ENCODE measurements at regions not wholly inside any gene's neighbourhood (a gene's known extent, or its start where the extent isn't known, plus 50 kb on each side); places are given as distances from the start of the nearest gene placed in this dataset.

GRCh38 chr1:88275259-88275862 lies 408.7 kb upstream of the PKN2 start:
- DNase-seq: no peak

- no peak for DNase-seq
Observed at GRCh38 chr1:88276163-88276562, 407.9 kb upstream of the PKN2 start.

GRCh38 chr1:88284066-88284465 lies 400.0 kb upstream of the PKN2 start:
- no peak for DNase-seq

- DNase-seq: no peak
Observed at GRCh38 chr1:88284666-88285366, 399.3 kb upstream of the PKN2 start.

GRCh38 chr1:88286716-88287115 lies 397.4 kb upstream of the PKN2 start:
- no peak for DNase-seq

- no peak for DNase-seq
Observed at GRCh38 chr1:88288571-88288970, 395.5 kb upstream of the PKN2 start.

GRCh38 chr1:88289401-88290102 lies 394.5 kb upstream of the PKN2 start:
- no peak for DNase-seq

- DNase-seq: no peak
Observed at GRCh38 chr1:88291611-88292354, 392.3 kb upstream of the PKN2 start.

GRCh38 chr1:88293691-88294190 lies 390.3 kb upstream of the PKN2 start:
- DNase-seq: no peak

- no peak for DNase-seq
Observed at GRCh38 chr1:88296227-88296626, 387.8 kb upstream of the PKN2 start.

GRCh38 chr1:88296642-88297041 lies 387.4 kb upstream of the PKN2 start:
- no peak for DNase-seq

GRCh38 chr1:88298506-88298905 lies 385.6 kb upstream of the PKN2 start:
- no peak for DNase-seq

GRCh38 chr1:88300752-88301263 lies 383.3 kb upstream of the PKN2 start:
- no peak for DNase-seq

GRCh38 chr1:88302843-88303486 lies 381.1 kb upstream of the PKN2 start:
- DNase-seq: no peak

GRCh38 chr1:88311265-88311664 lies 372.8 kb upstream of the PKN2 start:
- no peak for DNase-seq

- DNase-seq: no peak
Observed at GRCh38 chr1:88311907-88312306, 372.2 kb upstream of the PKN2 start.

GRCh38 chr1:88317396-88317795 lies 366.7 kb upstream of the PKN2 start:
- DNase-seq: no peak

- no peak for DNase-seq
Observed at GRCh38 chr1:88318740-88319139, 365.3 kb upstream of the PKN2 start.

- DNase-seq: no peak
Observed at GRCh38 chr1:88320291-88320690, 363.8 kb upstream of the PKN2 start.

GRCh38 chr1:88321706-88322105 lies 362.4 kb upstream of the PKN2 start:
- no peak for DNase-seq

GRCh38 chr1:88324899-88325298 lies 359.2 kb upstream of the PKN2 start:
- DNase-seq: no peak
